ENCODE measurements at regions not wholly inside any gene's neighbourhood (a gene's known extent, or its start where the extent isn't known, plus 50 kb on each side); places are given as distances from the start of the nearest gene placed in this dataset.

DNA sequence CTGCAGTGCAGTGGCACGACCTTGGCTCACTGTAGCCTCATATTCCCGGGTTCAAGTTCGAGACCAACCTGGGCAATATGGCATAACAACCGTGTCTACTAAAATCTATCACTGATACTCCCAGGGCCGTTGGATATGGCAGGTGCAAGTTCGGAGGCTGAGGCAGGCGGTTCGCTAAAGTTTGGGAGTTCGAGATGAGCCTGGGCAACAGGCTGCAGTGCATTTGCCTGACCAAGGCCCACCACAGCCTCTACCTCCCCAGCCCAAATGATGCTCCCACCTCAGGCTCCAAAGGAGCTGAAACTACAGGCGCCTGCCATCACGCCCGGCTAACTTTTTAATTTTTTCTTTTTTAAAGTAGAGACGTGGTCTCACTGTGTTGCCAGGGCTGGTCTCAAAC lies 177.1 kb upstream of the ALG10B start:
- no peak for DNase-seq

DNA sequence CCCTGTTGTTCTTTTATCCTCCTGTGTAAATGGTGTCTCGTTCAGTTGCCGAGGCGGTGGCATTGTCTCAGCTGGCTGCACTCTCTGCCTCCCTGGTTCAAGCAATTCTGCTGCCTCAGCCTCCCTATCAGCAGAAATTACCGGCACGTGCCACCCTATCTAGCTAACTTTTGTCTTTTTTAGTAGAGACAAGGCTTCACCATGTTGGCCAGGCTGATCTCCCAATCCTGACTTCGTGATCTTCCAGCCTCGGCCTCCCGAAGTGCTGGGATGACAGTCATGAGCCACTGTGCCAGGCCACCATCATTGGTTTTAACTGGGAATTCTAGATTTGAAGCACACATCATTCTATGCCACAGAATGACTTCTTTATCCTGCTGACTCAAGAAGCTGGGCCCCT lies 175.3 kb upstream of the ALG10B start:
- DNase-seq: no peak

DNA sequence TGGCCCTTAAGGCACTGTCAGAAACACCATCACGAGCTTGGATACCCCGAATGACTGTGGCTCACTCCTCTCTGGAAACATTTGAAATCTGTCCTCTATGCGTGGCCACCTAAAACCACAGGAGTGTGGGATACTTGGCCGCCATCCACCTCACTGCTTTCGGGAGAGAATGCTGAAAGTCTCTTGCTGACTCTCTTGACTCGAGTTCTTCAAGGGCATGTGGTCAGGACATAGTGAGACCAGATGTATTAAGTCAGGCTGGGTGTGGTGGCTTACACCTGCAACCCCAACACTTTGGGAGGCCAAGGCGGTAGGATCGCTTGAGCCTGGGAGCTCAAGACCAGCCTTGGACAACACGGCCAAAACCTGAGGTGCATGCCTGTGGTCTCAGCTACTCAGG lies 174.7 kb upstream of the ALG10B start:
- DNase-seq: no peak

DNA sequence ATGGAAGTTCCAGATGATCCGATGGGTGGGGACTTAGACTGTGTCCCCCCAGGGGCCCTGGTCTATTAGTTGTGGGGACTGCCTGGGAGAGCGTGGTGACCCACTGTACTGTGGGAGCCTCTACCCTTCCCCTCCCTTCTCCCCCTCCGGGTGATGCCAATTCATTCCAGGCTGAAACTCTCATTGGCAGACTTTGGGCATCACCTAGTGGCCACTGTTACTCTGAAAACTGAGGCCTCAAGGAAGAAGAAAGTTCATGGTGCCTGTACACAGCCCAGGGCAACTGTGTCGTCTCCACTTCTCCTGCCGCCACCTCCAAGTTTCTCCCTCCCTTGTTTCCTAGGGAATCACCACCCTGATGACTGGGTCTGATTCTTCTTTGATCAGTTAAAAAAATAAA lies 173.6 kb upstream of the ALG10B start:
- DNase-seq: no peak

DNA sequence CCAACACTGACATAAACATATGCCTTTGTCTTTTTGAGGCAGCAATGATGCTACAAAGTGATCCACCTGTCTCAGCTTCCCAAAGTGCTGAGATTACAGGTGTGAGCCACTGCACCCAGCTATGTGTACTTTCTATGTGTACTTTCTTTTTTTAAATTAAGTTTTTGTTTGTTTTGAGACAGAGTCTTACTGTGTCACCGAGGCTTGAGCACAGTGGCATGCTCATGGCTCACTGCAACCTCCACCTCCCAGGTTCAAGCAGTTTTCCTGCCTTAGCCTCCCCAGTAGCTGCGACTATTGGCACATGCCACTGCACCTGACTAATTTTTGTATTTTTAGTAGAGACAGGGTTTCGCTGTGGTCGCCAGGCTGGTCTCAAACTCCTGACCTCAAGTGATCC lies 172.5 kb upstream of the ALG10B start:
- no peak for DNase-seq

DNA sequence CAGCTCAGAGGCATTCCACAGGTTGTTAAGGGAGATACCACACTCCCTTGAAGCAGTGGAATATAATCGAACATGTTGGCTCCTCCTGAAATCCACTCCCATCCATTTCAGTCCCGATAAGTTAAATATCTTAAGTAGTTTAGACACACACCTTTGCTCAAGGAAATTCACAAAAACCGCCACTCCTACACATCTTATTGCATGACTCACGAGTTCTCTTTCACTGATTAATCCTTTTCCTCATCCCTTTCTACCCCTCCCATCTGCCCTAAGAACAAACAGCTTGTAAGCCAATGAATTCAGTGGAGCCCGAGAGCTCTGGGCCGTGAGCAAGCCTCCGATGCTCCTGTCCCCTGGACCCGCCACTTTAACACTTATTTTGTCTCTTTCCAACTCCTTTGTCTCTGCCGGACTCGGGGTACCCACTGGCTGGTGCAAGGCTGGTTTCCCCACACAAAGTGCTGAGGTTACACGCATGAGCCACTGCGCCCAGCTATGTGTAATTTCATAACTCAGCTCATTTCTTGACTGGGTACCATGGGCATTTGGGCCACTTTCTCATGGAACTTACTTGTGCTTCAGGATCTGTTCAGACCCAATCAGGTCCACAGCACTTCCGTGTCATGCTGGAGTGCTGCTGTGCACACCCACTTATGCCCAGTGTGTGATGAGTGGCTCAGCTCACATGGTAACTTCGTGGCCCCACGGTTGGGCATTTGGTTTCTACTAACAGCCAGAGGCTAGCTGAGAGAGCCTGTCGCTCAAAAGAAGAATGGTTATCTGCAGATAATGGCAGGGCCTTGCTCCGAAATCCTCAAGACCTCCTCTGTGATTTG lies 171.8 kb upstream of the ALG10B start:
- DNase-seq: no peak

DNA sequence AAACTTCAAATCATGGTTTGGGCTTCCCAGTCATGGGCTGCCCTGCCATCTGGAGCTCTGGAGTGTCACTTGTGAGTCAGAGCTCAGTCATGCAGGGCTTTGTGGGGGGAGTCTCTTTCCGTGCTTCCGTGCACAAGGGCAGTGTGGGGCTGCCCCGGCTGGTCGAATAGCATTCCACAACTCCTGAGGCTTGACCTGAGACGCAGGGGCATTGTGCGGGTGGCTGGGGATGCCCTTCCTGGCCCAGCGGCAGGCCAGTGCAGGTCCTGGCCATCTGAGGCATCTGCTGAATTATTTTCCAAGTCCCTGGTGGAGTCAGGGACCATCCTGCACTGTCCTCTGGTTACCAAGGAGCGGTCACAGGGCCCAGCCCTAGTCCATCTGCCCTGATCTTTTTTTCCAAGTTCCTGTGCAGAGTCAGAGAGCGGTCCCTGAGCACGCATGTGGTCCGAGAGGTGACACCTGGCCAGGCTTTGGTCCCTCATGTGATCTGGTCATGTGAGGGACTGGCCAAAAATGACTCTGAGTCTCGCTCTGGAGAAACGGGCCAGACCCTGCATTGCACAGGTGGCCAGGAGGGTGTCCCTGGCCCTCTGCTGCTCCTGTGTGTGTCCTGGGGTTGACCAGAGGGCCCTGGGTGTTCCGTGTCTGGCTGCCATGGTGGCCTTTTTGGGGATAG lies 167.0 kb upstream of the ALG10B start:
- no peak for DNase-seq

DNA sequence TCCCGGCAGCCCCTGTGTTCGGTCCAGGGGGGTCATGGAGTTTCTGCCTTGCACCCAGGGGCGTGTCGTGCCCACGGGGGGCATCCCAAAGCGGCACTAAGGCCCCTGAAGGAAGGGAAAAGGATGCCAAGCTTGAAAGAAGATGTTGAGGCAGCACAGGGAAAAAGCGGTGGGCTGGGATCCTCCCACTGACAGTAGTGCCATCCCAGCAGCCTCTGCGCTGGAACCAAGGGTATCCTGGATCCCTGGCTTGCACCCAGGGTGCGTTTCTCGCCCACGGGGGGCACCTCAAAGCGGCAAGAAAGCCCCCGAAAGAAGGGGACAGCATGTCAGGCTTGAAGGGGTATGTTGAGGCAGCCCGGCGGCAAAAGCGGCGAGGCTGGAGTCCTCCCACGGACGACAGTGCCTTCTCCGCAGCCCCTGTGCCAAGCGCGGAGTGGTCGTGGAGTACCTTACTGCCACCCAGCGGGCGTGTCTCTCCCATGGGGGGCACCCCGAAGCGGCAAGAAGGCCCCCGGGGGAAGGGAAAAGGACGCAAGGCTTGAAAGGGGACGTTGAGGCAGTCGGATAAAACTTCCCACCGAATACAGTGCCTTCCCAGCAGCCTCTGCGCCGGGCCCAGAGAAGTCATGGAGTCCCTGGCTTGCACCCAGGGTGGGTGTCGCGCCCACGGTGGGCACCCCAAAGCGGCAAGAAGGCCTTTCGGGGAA lies 164.4 kb upstream of the ALG10B start:
- DNase-seq: no peak

DNA sequence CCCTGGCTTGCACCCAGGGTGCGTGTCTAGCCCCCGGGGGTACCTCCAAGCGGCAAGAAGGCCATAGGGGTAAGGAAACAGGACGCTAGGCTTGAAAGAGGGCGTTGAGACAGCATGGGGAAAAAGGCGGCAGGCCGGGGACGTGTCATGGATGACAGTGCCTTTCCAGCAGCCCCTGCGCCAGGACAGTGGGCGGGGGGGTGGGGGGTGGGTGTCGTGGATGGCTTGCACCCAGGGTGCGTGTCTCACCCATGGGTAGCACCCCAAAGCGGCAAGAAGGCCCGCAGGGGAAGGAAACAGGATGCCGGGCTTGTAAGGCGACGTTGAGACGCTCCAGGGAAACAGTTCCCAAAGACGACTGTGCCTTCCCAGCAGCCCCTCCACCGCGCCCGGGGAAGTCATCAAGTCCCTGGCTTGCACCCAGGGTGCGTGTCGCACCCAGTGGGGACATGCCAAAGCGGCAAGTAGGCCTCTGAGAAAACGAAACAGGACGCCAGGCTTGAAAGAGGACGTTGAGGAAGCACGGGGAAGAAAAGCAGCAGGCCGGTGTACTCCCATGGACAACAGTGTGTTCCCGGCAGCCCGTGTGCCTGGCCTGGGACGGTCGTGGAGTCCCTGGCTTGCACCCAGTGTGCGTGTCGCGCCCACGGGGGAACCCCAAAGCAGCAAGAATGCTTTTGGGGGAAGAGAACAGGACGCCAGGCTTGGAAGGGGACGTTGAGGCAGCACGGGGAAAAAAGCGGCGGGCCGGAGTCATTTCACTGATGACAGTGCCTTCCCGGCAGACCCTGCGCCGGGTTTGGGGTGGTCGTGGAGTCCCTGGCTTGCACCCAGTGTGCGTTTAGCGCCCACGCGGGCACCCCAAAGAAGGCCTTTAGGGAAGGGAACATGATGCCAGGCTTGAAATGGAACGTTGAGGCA lies 163.5 kb upstream of the ALG10B start:
- no peak for DNase-seq

DNA sequence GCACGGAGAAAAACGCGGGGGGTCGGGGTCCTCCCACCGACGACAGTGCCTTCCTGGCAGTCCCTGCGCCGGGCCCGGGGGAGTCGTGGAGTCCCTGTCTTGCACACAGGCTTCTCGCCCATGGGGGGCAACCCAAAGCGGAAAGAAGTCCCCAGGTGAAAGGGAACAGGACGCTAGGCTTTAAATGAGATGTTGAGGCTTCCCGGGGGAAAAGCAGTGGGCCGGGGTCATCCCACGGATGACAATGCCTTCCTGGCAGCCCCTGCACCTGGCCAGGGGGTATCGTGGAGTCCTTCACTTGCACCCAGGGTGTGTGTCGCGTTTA lies 162.9 kb upstream of the ALG10B start:
- DNase-seq: no peak

DNA sequence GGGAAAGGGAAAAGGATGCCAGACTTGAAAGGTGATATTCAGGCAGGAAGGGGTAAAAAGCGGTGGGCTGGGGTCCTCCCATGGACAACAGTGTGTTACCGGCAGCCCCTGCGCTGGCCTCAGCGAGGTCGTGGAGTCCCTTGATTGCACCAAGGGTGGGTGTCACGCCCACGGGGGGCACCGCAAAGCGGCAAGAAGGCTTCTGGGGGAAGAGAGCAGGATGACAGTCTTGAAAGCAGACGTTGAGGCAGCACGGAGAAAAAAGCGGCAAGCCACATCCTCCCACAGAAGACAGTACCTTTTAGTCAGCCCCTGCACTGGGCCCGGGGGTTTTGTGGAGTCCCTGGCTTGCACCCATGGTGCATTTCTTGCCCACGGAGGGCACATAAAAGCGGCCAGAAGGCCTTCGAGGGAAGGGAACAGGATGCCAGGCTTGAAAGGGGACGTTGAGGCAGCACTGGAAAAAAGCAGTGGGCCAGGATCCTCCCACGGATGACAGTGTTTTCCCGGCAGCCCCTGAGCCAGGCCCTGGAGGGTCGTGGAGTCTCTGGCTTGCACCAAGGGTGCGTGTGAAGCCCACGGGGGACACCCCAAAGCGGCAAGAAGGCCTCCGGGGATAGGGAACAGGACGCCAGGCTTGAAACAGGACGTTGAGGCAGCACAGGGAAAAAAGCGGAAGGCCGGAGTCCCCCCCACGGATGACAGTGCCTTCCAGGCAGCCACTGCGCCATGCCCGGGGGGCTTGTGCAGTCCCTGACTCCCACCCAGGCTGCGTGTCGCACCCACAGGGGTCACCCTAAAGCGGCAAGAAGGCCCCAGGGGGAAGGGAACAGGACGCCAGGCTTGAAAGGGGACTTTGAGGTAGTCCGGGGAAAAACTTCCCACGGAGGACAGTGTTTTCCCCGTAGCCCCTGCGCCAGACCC lies 162.2 kb upstream of the ALG10B start:
- no peak for DNase-seq

DNA sequence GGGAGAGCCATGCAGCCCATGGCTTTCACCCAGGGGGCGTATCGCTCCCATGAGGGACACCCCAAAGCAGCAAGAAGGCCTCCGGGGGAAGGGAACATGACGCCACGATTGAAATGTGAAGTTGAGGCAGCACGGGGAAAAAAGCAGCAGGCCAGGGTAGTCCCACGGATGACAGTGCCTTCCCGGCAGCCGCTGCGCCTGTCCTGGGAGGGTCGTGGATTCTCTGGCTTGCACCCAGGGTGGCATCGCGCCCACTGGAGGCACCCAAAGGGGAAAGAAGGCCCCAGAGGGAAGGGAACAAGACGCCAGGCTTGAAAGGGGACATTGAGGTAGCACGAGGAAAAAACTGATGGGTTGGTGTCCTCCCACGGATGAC lies 161.6 kb upstream of the ALG10B start:
- no peak for DNase-seq

DNA sequence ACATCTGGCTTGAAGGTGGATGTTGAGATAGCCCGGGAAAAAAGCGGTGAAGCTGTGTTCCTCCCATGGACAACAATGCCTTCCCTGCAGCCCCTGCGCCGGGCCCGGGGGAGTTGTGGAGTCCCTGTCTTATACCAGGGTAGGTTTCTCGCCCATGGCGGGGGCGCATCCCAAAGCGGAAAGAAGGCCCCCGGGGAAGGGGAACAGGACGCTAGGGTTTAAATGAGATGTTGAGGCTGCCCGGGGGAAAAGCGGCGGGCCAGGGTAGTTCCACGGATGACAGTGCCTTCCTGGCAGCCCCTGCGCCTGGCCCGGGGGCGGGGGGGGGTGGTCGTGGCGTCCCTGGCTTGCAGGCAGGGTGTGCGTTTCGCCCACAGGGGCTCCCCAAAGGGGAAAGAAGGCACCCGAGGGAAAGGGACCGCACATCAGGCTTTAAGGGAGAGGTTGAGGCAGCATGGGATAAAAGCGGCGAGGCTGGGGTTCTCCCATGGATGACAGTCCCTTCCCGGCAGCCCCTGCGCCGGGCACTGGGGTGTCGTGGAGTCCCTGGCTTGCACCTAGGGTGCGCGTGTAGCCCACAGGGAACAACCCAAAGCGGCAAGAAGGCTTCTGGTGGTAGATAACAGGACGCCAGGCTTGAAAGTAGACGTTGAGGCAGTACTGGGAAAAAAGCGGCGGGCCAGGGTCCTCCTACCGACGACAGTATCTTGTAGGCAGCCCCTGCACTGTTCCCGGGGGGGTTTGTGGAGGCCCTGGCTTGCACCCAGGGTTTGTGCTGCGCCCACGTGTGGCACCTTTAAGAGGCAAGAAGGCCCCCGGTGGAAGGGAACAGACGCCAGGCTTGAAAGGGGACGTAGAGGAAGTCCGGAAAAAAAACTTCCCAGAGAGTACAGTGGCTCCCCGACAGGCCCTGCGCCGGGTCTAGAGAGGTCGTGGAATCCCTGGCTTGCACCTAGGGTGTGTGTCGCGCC lies 160.8 kb upstream of the ALG10B start:
- DNase-seq: no peak

DNA sequence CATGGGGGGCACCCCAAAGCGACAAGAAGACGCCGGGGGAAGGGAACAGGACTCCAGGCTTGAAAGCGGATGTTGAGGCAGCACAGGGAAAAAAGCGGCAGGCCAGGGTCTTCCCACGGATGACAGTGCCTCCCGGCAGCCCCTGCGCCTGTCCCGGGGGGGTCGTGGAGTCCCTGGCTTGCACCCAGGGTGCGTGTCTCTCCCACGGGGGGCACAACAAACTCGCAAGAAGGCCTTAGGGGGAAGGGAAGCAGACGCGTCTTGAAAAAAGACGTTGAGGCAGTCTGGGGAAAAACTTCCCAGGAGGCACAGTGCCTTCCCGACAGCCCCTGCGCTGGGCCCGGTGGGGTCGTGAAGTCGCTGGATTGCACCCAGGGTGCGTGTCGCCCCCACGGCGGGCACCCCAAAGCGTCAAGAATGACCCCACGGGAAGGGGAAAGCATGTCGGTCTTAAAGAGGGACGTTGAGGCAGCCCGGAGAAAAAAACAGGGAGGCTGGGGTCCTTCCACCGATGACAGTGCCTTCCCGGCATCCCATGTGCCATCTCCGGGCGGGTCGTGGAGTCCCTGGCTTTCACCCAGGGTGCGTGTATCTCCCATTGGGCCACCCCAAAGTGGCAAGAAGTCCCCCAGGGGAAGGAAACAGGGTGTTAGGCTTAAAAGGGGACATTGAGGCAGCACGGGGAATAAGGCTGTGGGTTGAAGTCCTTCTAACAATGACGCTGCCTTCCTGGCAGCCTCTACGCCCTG lies 159.9 kb upstream of the ALG10B start:
- no peak for DNase-seq

DNA sequence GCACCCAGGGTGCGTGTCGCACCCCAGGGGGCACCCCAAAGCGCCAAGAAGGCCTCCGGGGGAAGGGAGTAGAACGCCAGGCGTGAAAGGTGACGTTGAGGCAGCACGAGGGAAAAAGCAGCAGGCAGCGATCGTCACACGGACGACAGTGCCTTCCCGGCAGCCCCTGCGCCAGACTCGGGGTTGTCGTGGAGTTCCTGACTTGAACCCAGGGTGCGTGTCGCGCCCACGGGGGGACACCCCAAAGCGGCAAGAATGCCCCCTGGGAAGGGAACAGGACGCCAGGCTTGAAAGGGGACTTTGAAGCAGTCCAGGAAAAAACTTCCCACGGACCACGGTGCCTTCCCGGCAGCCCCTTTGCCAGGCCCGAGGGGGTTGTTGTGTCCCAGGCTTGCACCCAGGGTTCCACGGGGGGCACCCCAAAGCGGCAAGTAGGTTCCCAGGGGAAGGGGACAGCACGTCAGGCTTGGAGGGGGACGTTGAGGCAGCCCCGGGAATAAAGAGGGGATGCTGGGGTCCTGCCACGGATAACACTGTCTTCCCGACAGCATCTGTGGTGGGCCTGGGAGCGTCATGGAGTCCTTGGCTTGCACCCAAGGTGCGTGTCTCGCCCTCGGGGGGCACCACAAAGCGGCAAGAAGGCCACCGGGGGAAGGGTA lies 159.2 kb upstream of the ALG10B start:
- DNase-seq: no peak

DNA sequence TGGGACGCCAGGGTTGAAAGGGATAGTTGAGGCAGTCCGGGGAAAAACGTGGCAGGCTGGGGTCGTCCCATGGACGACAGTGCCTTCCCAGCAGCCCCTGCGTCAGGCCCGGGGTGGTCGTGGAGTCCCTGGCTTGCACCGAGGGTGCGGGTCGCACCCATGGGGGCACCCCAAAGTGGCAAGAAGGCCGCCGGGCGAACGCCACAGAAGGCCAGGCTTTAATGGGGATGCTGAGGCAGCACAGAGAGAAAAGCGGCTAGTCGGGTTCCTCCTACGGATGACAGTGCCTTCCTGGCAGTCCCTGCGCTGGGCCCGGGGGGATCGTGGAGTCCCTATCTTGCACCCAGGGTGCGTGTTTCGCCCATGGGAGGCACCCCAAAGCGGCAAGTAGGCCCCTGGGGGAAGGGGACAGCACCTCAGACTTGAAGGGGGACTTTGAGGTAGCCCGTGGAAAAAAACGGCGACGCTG lies 158.6 kb upstream of the ALG10B start:
- no peak for DNase-seq

DNA sequence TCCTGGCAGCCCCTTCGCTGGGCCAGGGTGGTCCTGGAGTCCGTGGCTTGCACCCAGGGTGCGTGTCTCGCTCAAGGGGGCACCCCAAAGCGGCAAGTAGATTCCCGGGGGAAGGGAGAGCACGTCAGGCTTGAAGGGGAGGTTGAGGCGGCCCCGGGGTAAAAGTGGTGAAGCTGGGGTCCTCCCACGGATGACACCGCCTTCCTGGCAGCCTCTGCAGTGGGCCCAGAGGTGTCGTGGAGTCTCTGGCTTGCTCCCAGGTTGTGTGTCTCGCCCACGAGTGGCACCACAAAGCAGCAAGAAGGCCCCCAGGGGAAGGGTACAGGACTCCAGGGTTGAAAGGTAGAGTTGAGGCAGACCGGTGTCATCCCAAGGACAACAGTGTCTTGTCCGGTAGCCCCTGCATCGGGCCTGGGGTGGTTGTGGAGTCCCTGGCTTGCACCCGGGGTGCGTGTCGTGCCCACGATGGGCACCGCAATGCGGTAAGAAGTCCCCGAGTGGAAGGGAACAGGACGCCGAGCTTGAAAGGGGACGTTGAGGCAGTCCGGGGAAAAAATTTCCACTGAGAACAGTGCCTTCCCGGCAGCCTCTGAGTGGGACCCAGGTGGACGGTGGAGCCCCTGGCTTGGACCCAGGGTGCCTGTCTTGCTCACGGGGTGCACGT lies 158.0 kb upstream of the ALG10B start:
- no peak for DNase-seq

DNA sequence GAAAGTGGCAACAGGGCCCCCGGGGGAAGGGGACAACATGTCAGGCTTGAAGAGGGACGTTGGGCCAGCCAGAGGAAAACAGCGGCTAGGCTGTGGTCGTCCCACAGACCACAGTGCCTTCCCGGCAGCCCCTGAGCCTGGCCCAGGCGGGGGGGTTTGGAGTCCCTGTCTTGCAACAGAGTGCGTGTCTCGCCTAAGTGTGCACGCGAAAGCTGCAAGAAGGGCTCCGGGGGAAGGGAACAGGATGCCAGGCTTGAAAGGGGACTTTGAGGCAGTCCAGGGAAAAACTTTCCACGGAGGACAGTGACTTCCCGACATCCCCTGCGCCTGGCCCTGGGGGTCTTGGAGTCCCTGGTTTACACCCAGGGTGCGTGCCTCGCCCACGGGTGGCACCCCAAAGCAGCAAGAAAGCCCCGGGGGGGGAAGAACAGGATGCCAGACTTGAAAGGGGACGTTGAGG lies 157.5 kb upstream of the ALG10B start:
- no peak for DNase-seq
